GM12891 (cell line): ENCODE measurements at regions not wholly inside any gene's neighbourhood (a gene's known extent, or its start where the extent isn't known, plus 50 kb on each side); places are given as distances from the start of the nearest gene placed in this dataset.

ENCODE experiments used
- POLR2A ChIP-seq: IDR thresholded peaks from 2 replicates; pipeline ENCODE4 v1.6.1; 2011; ENCODE audit warnings: low read depth, low read length, control low read depth
- POLR2AphosphoS5 ChIP-seq: IDR thresholded peaks from 2 replicates; pipeline ENCODE4 v1.6.1; 2011; ENCODE audit warnings: low read depth, low read length, control low read depth
- SPI1 ChIP-seq: IDR thresholded peaks from 2 replicates; pipeline ENCODE4 v1.6.1; 2011; ENCODE audit warnings: low read depth, low read length, control low read depth
- TAF1 ChIP-seq: IDR thresholded peaks from 2 replicates; pipeline ENCODE4 v1.6.1; 2011; ENCODE audit warnings: low read depth, low read length, control low read depth

- TF ChIP-seq POLR2AphosphoS5 (no peak), POLR2A (no peak), SPI1 (no peak), TAF1 (no peak)
Observed at GRCh38 chr3:1955750-1956149, 142.9 kb upstream of the CNTN4 start.
